ENCODE measurements at regions not wholly inside any gene's neighbourhood (a gene's known extent, or its start where the extent isn't known, plus 50 kb on each side); places are given as distances from the start of the nearest gene placed in this dataset.

DNA sequence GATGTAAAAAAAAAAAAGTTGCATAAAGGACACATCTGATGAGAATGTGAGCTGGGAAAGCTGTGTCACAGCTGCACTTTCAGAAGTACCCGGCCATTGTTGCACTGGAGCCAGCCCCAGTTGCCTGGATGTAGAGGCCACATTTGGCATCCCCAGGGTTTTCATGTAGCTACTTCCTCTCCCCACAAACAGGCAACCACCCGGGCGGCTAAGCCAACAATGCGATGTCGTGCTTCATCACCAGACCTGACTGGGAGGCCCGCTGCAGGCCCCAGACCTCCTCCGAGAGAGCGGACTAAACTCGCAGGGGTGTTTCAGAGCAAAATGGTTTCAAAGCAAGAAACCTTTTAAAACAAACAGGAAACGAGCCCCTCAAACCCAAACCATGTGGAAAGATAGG is 142.3 kb downstream of the TMCO5A start:
- 80% methylated on average over 10 of the region's 10 CpGs for WGBS, 2 donors
- ATAC-seq (ENCODE audit: insufficient read depth, low FRiP score): no peak
- no peaks in the 10 kb centered on the region for H3K27me3 ChIP-seq (ENCODE audit: control insufficient read depth in 3 of 3, insufficient read depth in 3 of 3, low read length in 2 of 3)
- DNase-seq: peak; percentile 23 to 63 (median 41)
- H3K9ac ChIP-seq (ENCODE audit: insufficient read depth in 1 of 2, low read length in 2 of 2): no peak overlapping the region
- H3K36me3 ChIP-seq (ENCODE audit: control insufficient read depth in 4 of 4, insufficient read depth in 4 of 4, low read length in 4 of 4): no peaks in the 10 kb centered on the region
- H3K9me3 ChIP-seq (ENCODE audit: control insufficient read depth in 4 of 4, insufficient read depth in 3 of 4, low read length in 3 of 4): no peaks in the 10 kb centered on the region
- no peak overlapping the region for H3K4me3 ChIP-seq
- no peak overlapping the region for H3K27ac ChIP-seq (ENCODE audit: low read depth in 1 of 2, low read length in 1 of 2)
- TF ChIP-seq CTCF (IDR thresholded peaks at IDR 0.05; ENCODE audit: control extremely low read depth, extremely low read depth): no peak
- peaks cover 2 to 22% (median 15%) of the 10 kb centered on the region in 5 donors for H3K4me1 ChIP-seq (ENCODE audit: control insufficient read depth in 5 of 5, insufficient read depth in 5 of 5, low read length in 5 of 5)

GRCh38 chr15:38079236-38079635 is 144.8 kb downstream of the TMCO5A start:
- H3K27ac ChIP-seq (ENCODE audit: low read depth in 1 of 2, low read length in 1 of 2): no peak overlapping the region
- H3K9me3 ChIP-seq (ENCODE audit: control insufficient read depth in 4 of 4, insufficient read depth in 3 of 4, low read length in 3 of 4): no peaks in the 10 kb centered on the region
- 93 to 95% methylated on average over 5 of the region's 5 CpGs for WGBS, 2 donors
- DNase-seq: no peak
- H3K36me3 ChIP-seq (ENCODE audit: control insufficient read depth in 4 of 4, insufficient read depth in 4 of 4, low read length in 4 of 4): no peaks in the 10 kb centered on the region
- no peak for ATAC-seq (ENCODE audit: insufficient read depth, low FRiP score)
- no peak overlapping the region for H3K4me3 ChIP-seq
- no peak overlapping the region for H3K9ac ChIP-seq (ENCODE audit: insufficient read depth in 1 of 2, low read length in 2 of 2)
- H3K4me1 ChIP-seq (ENCODE audit: control insufficient read depth in 5 of 5, insufficient read depth in 5 of 5, low read length in 5 of 5): peaks cover 0 to 2% (median under 1%) of the 10 kb centered on the region in 5 donors
- no peaks in the 10 kb centered on the region for H3K27me3 ChIP-seq (ENCODE audit: control insufficient read depth in 3 of 3, insufficient read depth in 3 of 3, low read length in 2 of 3)
- no peak for TF ChIP-seq CTCF (IDR thresholded peaks at IDR 0.05; ENCODE audit: control extremely low read depth, extremely low read depth)

DNA sequence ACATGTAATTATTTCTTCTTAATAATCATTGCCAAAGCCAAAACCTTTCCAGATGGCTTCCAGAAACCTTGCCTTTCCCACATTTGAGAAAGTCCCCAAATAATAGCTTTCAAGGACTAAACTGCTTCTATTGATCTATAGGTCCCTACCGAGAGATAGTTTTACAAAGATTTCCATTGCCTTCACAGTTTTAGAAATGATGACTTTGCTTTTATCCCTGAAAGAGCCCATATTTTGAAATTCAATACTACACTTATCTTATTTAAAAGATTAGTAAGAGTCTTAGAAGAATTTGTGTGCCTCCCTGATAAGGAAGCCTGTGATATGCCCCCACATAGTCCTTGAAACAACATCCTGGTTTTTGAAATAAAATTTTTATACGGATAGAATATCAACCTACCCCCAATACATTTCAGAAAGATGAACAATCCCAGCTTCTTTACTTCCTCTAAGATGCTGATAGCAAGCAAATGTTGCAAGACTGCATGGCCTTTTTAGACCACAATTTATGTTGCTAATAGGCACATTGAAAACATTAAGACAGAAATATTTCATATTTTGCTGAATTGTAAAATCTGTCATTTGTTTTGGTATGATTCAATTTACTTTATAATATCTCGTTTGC is 146.3 kb downstream of the TMCO5A start:
- no peak overlapping the region for H3K27ac ChIP-seq (ENCODE audit: low read depth in 1 of 2, low read length in 1 of 2)
- no peak overlapping the region for H3K4me3 ChIP-seq
- WGBS, 2 donors: 71 to 75% methylated on average over 3 of the region's 3 CpGs
- no peaks in the 10 kb centered on the region for H3K36me3 ChIP-seq (ENCODE audit: control insufficient read depth in 4 of 4, insufficient read depth in 4 of 4, low read length in 4 of 4)
- DNase-seq (no peak), ATAC-seq (ENCODE audit: insufficient read depth, low FRiP score) (no peak)
- H3K4me1 ChIP-seq (ENCODE audit: control insufficient read depth in 5 of 5, insufficient read depth in 5 of 5, low read length in 5 of 5): peaks cover 0 to 7% (median 5%) of the 10 kb centered on the region in 5 donors
- H3K9me3 ChIP-seq (ENCODE audit: control insufficient read depth in 4 of 4, insufficient read depth in 3 of 4, low read length in 3 of 4): no peaks in the 10 kb centered on the region
- H3K27me3 ChIP-seq (ENCODE audit: control insufficient read depth in 3 of 3, insufficient read depth in 3 of 3, low read length in 2 of 3): no peaks in the 10 kb centered on the region
- no peak overlapping the region for H3K9ac ChIP-seq (ENCODE audit: insufficient read depth in 1 of 2, low read length in 2 of 2)
- no peak for TF ChIP-seq CTCF (IDR thresholded peaks at IDR 0.05; ENCODE audit: control extremely low read depth, extremely low read depth)

- H3K36me3 ChIP-seq (ENCODE audit: control insufficient read depth in 4 of 4, insufficient read depth in 4 of 4, low read length in 4 of 4): no peaks in the 10 kb centered on the region
- no peaks in the 10 kb centered on the region for H3K27me3 ChIP-seq (ENCODE audit: control insufficient read depth in 3 of 3, insufficient read depth in 3 of 3, low read length in 2 of 3)
- no peak for ATAC-seq (ENCODE audit: insufficient read depth, low FRiP score)
- H3K4me1 ChIP-seq (ENCODE audit: control insufficient read depth in 5 of 5, insufficient read depth in 5 of 5, low read length in 5 of 5): peaks cover 0 to 10% (median 3%) of the 10 kb centered on the region in 5 donors
- H3K9me3 ChIP-seq (ENCODE audit: control insufficient read depth in 4 of 4, insufficient read depth in 3 of 4, low read length in 3 of 4): no peaks in the 10 kb centered on the region
- DNase-seq: no peak
- H3K27ac ChIP-seq (ENCODE audit: low read depth in 1 of 2, low read length in 1 of 2): no peak overlapping the region
- no peak for TF ChIP-seq CTCF (IDR thresholded peaks at IDR 0.05; ENCODE audit: control extremely low read depth, extremely low read depth)
- H3K9ac ChIP-seq (ENCODE audit: insufficient read depth in 1 of 2, low read length in 2 of 2): no peak overlapping the region
- no peak overlapping the region for H3K4me3 ChIP-seq
Measured at GRCh38 chr15:38084289-38084688, 149.8 kb downstream of the TMCO5A start.

Measured in lung (tissue), 11 donors.